Lower lobe of right lung (tissue), 2 donors: ENCODE measurements at regions not wholly inside any gene's neighbourhood (a gene's known extent, or its start where the extent isn't known, plus 50 kb on each side); places are given as distances from the start of the nearest gene placed in this dataset.

Experiments used
- ATAC-seq, 2 donors: fragments of 200-7000 bp; cut with Tn5 transposase; one replicate each; pipeline ENCODE4 v1.9.1; 2020 to 2022; ENCODE audit warnings: mild to moderate bottlenecking in 2 of 2, moderate library complexity in 2 of 2
- DNase-seq: peaks from one replicate; pipeline ENCODE4 v3.0.0-alpha.2; 2020
- H3K27ac ChIP-seq: fragments of 200-600 bp; one replicate; pipeline ENCODE4 v1.8.0; 2022
- H3K27me3 ChIP-seq: fragments of 200-600 bp; one replicate; pipeline ENCODE4 v1.8.0; 2022; ENCODE audit warnings: low read depth
- H3K36me3 ChIP-seq: fragments of 200-600 bp; one replicate; pipeline ENCODE4 v1.8.0; 2022; ENCODE audit warnings: mild to moderate bottlenecking
- H3K4me1 ChIP-seq: fragments of 200-600 bp; one replicate; pipeline ENCODE4 v1.8.0; 2022
- H3K4me3 ChIP-seq: fragments of 200-600 bp; one replicate; pipeline ENCODE4 v1.8.0; 2022; ENCODE audit warnings: mild to moderate bottlenecking
- H3K9me3 ChIP-seq: fragments of 200-600 bp; one replicate; pipeline ENCODE4 v1.8.0; 2022
- intact Hi-C: fragments of 100-400 bp; cut with DNase I; formaldehyde crosslinking; loops from one replicate; pipeline ENCODE4 v1.11.0; 2022
- TF ChIP-seq, protein P1 (sequence below): fragments of 200-600 bp; IDR thresholded peaks from one replicate; pipeline ENCODE4 v1.8.0; 2022; ENCODE audit warnings: antibody characterized with exemption, mild to moderate bottlenecking
- donor health status: DM: no; HTN: yes; CAD: no; lungs with severe emphysema.

DNA sequence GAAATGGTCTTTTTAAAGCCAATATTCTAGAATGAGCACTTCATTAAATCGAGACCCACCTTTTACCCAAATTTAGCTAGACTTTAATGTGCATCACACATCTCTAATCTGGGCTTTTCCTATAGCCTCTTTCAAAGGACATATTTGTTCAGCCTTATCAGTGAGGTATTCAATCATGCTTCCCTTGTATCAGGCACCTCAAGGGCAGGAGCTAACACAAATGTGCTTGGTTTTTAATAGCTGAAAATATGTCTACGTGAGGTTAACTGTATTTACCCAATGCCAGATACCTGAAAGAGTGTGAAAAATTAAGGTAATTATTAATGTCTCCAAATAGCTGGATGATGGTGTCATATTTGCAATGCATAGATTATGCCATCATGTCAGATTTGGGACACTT is 203.9 kb downstream of the SNX10 start:
- ATAC-seq, result no peak
- intact Hi-C loops, result no loop called here
- no peak overlapping the region for H3K27ac ChIP-seq

DNA sequence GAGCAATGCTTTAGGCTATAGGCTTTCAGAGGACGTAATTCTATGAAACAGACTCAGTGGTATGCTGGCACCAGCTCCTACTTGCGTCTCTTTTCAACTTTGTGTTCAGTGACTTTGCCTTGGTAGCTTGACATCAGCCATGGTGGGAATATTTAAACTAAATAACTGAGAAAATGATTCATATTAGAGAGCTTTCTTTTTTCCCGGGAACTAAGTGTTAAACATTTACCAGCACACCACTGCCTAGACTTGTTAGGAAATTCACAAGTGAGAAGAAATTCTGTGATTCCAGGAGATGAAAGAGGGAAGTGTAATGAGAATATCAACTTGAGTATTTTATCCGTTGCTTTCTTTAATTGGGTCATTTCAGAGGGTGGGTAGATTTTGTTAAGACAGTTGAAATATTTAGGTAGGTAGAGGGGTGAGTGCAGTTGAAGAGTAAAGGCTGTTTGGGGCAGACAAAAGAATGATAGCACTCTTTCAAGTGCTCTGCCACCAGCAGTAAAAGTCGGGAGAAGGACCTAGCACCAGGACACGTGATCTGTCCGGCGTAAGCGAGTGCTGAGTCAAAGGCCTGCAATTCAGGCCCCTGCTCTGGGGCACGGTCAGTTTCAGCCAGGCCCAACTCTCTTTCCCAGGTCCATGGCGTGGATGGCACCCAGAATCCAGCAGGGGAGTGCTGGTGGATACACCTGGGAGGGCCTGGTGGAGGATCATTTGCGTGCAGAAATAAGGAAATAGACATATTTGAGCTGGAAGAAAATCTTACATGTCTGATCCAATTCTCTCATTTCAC is 206.3 kb downstream of the SNX10 start:
- intact Hi-C loops, result no loop called here
- no peak overlapping the region for H3K27ac ChIP-seq

More for the DNA sequence above, 203.9 kb downstream of the SNX10 start:
- no peak overlapping the region for H3K4me3 ChIP-seq
- TF ChIP-seq, protein P1, sequence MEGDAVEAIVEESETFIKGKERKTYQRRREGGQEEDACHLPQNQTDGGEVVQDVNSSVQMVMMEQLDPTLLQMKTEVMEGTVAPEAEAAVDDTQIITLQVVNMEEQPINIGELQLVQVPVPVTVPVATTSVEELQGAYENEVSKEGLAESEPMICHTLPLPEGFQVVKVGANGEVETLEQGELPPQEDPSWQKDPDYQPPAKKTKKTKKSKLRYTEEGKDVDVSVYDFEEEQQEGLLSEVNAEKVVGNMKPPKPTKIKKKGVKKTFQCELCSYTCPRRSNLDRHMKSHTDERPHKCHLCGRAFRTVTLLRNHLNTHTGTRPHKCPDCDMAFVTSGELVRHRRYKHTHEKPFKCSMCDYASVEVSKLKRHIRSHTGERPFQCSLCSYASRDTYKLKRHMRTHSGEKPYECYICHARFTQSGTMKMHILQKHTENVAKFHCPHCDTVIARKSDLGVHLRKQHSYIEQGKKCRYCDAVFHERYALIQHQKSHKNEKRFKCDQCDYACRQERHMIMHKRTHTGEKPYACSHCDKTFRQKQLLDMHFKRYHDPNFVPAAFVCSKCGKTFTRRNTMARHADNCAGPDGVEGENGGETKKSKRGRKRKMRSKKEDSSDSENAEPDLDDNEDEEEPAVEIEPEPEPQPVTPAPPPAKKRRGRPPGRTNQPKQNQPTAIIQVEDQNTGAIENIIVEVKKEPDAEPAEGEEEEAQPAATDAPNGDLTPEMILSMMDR, result no peak
- no peaks in the 10 kb centered on the region for H3K4me1 ChIP-seq
- H3K9me3 ChIP-seq, result no peaks in the 10 kb centered on the region
- no peak for DNase-seq
- no peaks in the 10 kb centered on the region for H3K27me3 ChIP-seq
- H3K36me3 ChIP-seq, result no peaks in the 10 kb centered on the region

DNA sequence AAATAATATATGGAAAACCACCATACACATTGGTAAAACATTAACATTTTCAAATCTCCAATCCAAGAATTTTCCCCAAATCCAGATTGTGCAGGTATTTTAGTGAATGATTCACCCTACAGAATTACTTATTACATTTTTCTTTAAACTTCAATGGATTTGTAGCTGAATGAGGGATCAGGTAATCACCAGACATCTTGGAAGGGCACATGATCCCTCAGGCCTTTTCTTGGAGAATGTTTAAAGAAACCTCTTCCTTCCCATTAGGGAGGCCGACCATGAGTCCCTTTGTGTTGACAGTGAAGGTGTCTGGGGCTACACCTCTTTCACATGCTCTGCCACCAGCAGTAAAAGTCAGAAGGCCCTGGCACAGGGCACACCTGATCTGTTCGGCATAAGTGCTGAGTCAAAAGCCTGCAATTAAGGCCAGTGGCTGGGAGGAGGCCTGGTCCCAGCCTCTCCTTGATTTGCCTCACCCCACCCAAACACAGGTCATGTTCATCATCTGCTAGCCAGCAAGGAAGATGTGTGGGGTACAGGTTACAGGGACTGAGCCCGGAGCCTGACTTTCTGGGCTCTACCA is 207.7 kb downstream of the SNX10 start:
- Histone ChIP-seq H3K4me1 (no peaks in the 10 kb centered on the region), H3K27me3 (no peaks in the 10 kb centered on the region), H3K27ac (no peak overlapping the region), H3K9me3 (no peaks in the 10 kb centered on the region), H3K36me3 (no peaks in the 10 kb centered on the region), H3K4me3 (no peak overlapping the region)
- no peak for ATAC-seq
- DNase-seq, result no peak
- intact Hi-C loops, result no loop called here
- TF ChIP-seq, protein P1, result no peak

More for the DNA sequence above, 206.3 kb downstream of the SNX10 start:
- DNase-seq, result no peak
- H3K9me3 ChIP-seq, result no peaks in the 10 kb centered on the region
- ATAC-seq, result no peak
- no peaks in the 10 kb centered on the region for H3K4me1 ChIP-seq
- TF ChIP-seq, protein P1, result no peak
- no peaks in the 10 kb centered on the region for H3K27me3 ChIP-seq
- no peak overlapping the region for H3K4me3 ChIP-seq
- no peaks in the 10 kb centered on the region for H3K36me3 ChIP-seq

DNA sequence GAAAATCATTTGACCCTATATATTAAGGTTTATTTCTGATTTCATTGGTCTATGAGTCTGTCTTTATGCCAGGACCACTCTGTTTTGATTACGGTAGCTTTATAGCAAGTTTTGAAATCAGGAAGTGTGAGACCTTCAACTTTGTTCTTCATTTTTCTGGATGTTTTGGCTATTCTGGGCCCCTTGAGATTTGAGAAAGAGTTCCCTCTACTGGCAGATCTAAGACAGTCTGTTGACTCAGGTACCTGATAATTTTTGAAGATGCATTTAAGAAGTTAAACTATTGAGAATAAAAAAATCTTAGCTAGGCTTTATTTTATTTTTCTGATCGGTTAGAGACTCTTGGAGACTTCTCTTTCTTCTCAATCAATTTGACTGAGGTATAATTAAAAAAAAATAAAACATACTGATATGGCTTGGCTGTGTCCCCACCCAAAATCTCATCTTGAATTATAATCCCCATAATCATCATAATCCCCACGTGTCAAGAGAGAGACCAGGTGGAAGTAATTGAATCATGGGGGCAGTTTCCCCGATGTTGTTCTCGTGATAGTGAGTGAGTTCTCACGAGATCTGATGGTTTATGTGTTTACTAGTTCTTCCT is 209.2 kb downstream of the SNX10 start:
- intact Hi-C loops, result no loop called here
- no peaks in the 10 kb centered on the region for H3K27me3 ChIP-seq
- TF ChIP-seq, protein P1, result peak; percentile 54
- no peak overlapping the region for H3K27ac ChIP-seq
- H3K4me1 ChIP-seq, result no peaks in the 10 kb centered on the region
- DNase-seq, result no peak
- H3K9me3 ChIP-seq, result no peaks in the 10 kb centered on the region
- no peak overlapping the region for H3K4me3 ChIP-seq
- no peaks in the 10 kb centered on the region for H3K36me3 ChIP-seq
- ATAC-seq, result peak in 1 of 2 donors; percentile 60

DNA sequence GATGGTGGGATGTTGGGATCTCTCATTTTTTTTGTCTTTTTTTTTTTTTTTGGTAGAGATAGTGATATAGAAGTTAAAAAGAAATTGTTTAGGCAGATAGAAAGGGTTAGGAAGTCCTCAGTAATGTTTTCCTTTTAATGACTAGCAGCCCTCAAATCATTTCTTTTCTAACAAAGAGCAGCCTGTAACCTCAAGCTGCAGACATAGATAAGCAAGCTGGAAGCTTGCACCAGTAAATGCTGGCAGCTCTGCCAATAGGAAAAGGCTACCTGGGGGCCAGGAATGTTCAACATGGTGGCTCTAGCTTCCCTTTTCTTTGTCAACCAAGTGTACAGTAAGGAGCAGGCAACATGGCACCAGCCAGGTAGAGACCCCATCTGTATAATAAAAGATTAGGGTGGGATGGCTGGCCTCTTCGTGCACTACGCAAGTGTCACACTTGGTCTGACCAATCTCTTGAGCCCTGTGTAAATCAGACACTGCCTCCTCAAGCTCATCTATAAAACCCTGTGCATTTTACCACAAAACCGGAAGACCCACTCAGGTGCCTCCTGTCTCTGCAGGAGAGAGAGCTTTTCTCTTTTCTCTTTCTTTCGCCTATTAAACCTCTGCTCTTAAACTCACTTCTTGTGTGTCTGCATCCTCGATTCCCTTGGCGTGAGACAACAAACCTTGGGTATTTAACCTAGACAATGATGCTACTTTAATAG is 212.9 kb downstream of the SNX10 start:
- Histone ChIP-seq H3K36me3 (no peaks in the 10 kb centered on the region), H3K27ac (no peak overlapping the region), H3K4me3 (no peak overlapping the region), H3K4me1 (no peaks in the 10 kb centered on the region), H3K27me3 (no peaks in the 10 kb centered on the region), H3K9me3 (no peaks in the 10 kb centered on the region)
- DNase-seq, result no peak
- intact Hi-C loops, result no loop called here
- no peak for ATAC-seq
- TF ChIP-seq, protein P1, result no peak
